Lung microvascular endothelial cell (primary cell): ENCODE measurements at regions not wholly inside any gene's neighbourhood (a gene's known extent, or its start where the extent isn't known, plus 50 kb on each side); places are given as distances from the start of the nearest gene placed in this dataset.
"Not testable (repeated sequence)": the region's sequence is repeated elsewhere in the genome, so short reads cannot be mapped to it uniquely, and the experiment has no call there.

Experiments
- DNase-seq, 2 donors: peaks; one replicate each; pipeline versions ENCODE4 v3.0.0 to v3.0.0-alpha.2; 2010; ENCODE audit warnings: low read depth in 2 of 2

- DNase-seq: no peak
Measured at GRCh38 chr13:102538938-102539337, 57.8 kb upstream of the TPP2 start.

- DNase-seq: peak; percentile 2 to 74
Measured at GRCh38 chr13:102536695-102537485, 59.9 kb upstream of the TPP2 start.

GRCh38 chr13:102536196-102536595 is 60.6 kb upstream of the TPP2 start:
- no peak for DNase-seq

- no peak for DNase-seq
Measured at GRCh38 chr13:102530751-102531150, 66.0 kb upstream of the TPP2 start.

GRCh38 chr13:102522251-102522650 is 74.5 kb upstream of the TPP2 start:
- DNase-seq: not testable (repeated sequence)

- DNase-seq: no peak
Measured at GRCh38 chr13:102517959-102518358, 78.8 kb upstream of the TPP2 start.

GRCh38 chr13:102510072-102510471 is 86.7 kb upstream of the TPP2 start:
- no peak for DNase-seq

GRCh38 chr13:102508411-102508810 is 88.4 kb upstream of the TPP2 start:
- DNase-seq: no peak

- no peak for DNase-seq
Measured at GRCh38 chr13:102504002-102504401, 92.8 kb upstream of the TPP2 start.

- DNase-seq: no peak
Measured at GRCh38 chr13:102495663-102496062, 93.8 kb upstream of the FGF14 start.

GRCh38 chr13:102487330-102487729 is 85.5 kb upstream of the FGF14 start:
- no peak for DNase-seq

- no peak for DNase-seq
Measured at GRCh38 chr13:102484329-102484728, 82.5 kb upstream of the FGF14 start.

- DNase-seq: no peak
Measured at GRCh38 chr13:102472650-102473049, 70.8 kb upstream of the FGF14 start.

GRCh38 chr13:102470283-102470917 is 68.6 kb upstream of the FGF14 start:
- no peak for DNase-seq

- peak in 1 of 2 donors; percentile 10 for DNase-seq
Measured at GRCh38 chr13:102466610-102467190, 64.9 kb upstream of the FGF14 start.

- DNase-seq: no peak
Measured at GRCh38 chr13:102462570-102462969, 60.7 kb upstream of the FGF14 start.

- no peak for DNase-seq
Measured at GRCh38 chr13:102461302-102461701, 59.5 kb upstream of the FGF14 start.

- no peak for DNase-seq
Measured at GRCh38 chr13:102460806-102461205, 59.0 kb upstream of the FGF14 start.

GRCh38 chr13:102452836-102453235 is 51.0 kb upstream of the FGF14 start:
- DNase-seq: no peak
